Heart left ventricle (tissue), 13 donors: ENCODE measurements at regions not wholly inside any gene's neighbourhood (a gene's known extent, or its start where the extent isn't known, plus 50 kb on each side); places are given as distances from the start of the nearest gene placed in this dataset.

Experiments
- CTCF ChIP-seq, 12 donors: fragments of 200-600 bp; sonication (generic) in 4 of 12; IDR thresholded peaks; one replicate each; pipeline versions ENCODE4 v1.5.0 to v1.8.0; 2018 to 2022; ENCODE audit warnings: antibody characterized with exemption in 12 of 12, mild to moderate bottlenecking in 5 of 12
- POLR2A ChIP-seq, 2 donors: fragments of 450-650 bp; IDR thresholded peaks; one replicate each; pipeline ENCODE4 v1.6.1; 2017; ENCODE audit warnings: antibody characterized with exemption in 2 of 2, mild to moderate bottlenecking in 2 of 2, moderate library complexity in 2 of 2
- donor health status: ischemic (EF 13 %, LVEDD 7.1; RV severe dilation, severe dysfunction).
- donor health status: DM: no; HTN: yes; CAD: no.
- donor health status: DM: no; HTN: no; CAD: no.
- donor health status: ischemic (EF 25% LVEDD 6.9; RV normal size, moderate dysfunction).
- donor health status: ischemic (EF 25% LVEDD 5.7; RV mildly dilated, moderate dysfunction).
- donor health status: ischemic (EF 35%, LVEDD 5.7; RV mildly dilated, moderate dysfunction).
- donor health status: nonischemic (EF 11% LVEDD 7.7; RV severe dilation, severe dysfunction).
- donor health status: DM: yes; HTN: yes; CAD: no.
- donor health status: PGD.
- donor health status: ischemic (EF 29% LVEDD 5.4; RV normal size, mild dysfunction).
- donor health status: nonischemic (EF 23%, LVEDD 6.1; RV moderate dilation, normal function).

GRCh38 chr20:53672484-53673129 lies 79.0 kb upstream of the ZNF217 start:
- TF ChIP-seq CTCF (IDR thresholded peaks at IDR 0.05), result no peak
- TF ChIP-seq POLR2A (IDR thresholded peaks at IDR 0.05), result no peak
